GM18861 (cell line): ENCODE measurements at regions not wholly inside any gene's neighbourhood (a gene's known extent, or its start where the extent isn't known, plus 50 kb on each side); places are given as distances from the start of the nearest gene placed in this dataset.

Experiments used
- ATAC-seq: cut with Tn5 transposase; IDR thresholded peaks from one replicate; pipeline ENCODE4 v1.9.1; 2021; ENCODE audit not compliant: unreplicated experiment

DNA sequence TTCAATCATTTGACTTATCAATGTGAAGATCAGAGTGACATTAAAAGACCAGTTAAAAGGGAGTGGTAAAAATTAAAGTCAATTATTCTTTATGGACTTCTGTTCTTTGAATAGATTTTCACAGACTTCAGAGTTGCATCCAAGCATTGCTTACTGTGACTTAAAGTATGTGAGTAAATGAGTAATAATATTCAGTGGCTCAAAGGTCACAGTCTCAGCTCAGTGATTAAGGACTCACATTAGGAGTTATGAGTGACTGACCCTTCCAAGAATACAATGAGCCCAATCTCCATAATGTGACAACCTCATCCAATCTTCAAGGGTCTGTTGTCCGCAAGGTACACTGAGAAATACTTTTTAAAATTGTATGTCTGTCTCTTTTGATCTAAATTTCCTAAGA lies 811.2 kb downstream of the BRINP1 start:
- ATAC-seq = no peak

DNA sequence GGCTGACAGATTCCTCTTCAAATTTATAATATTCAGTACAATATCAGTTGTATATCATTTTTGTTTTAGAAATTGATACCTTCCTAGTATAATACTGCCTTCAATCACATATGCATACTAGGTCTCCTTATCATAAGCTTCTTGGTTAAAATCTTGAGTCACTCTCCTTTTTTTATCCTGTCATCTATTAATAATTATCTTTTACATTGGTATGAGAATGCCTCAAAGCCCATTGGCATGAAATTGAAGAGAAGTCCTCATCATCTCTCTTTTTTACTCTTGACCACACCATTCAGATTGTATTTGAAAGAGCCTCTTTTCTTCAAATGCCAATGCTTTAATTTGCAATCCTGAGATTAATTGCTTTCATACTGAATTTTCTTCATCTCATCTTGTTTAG lies 810.3 kb downstream of the BRINP1 start:
- ATAC-seq = no peak

DNA sequence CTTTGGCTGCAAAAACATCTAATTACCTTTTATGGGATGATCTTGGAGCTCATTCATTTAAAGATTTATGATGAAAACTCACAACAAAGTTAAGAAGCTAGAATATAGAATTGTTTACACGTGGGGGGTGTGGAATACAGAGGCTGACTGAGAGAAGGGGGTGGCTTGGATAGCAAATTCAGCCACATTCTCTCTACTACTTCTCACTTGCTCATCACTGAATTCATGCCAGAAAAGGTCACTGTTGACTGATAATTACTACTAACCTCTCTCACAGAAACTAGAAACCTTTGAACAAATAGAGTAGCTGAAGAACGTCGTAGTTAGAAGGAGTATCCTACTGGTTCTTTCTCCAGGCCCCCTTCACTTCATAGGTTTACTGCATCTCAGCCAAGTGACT lies 808.2 kb downstream of the BRINP1 start:
- no peak for ATAC-seq

DNA sequence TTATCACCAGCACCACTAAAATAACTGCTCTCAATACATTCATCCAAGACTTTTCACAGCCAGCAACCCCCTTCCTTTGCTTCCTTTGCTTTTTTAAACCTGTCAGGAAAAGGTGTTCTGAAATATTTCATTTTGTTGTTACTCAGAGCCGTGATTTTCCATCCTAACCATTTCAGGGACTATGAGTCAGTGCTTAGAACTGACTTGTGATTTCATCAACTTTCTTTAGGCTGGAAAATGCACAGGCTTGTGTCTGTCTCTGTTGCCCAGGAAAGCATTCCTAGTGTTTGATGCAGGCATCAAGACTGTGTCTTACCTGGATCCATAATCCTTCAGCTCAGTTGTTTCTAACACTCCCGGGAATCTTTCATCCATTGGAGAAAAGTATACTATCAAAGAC lies 805.6 kb downstream of the BRINP1 start:
- ATAC-seq = no peak

DNA sequence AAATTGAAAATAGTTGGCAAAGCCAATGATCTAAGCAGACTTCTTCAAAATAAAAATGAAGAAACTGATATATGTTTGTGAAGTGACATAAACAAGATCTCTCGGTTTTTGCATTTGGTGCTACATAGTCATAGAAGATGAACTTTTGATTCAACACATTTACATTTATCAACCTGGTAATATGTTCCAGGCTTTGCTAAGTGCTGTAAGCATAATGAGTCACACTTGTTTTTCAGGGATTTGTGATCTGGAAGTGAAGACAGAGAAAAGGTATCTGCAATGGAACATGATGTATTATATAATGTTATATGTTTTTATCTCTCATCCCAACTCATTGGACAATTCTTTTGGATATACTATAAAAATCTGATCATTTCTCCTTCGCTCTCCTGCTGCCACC lies 801.4 kb downstream of the BRINP1 start:
- ATAC-seq = no peak

DNA sequence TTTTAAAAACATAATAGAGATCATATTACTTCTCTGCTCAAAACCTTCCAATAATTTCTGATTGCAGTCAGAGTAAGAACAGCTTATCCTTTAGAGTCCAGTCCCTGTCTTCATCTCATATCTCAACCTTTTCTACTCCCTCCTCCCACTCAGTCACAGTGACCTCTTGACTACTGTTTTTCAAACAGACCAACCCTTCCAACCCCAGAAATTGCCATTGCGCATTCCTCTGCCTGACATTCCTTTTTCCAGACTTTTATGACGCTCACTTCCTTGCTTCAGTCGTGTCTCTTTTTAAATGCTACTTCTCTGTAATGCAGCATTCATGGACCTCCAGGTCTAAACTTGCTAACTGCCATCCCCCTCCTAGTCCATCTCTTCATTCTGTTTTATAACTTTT lies 800.5 kb downstream of the BRINP1 start:
- ATAC-seq = no peak

DNA sequence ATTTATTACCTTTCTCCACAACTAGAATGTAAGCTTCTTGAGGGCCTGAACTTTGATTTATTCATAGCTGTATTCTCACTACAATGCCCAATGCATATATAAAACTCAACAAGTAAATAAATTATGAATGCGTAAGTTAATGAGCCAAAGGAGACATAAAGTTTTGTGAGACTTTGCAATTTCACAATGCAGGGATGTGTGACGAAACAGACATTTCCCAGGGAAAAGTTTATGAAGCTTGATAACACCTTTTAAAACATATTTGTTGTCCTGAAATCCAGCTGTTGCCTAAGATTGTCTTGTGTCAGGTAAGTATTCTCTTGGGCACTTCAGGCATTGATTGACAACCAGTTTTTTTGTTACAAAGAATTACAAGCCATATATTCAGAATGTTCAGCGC lies 800.1 kb downstream of the BRINP1 start:
- no peak for ATAC-seq

DNA sequence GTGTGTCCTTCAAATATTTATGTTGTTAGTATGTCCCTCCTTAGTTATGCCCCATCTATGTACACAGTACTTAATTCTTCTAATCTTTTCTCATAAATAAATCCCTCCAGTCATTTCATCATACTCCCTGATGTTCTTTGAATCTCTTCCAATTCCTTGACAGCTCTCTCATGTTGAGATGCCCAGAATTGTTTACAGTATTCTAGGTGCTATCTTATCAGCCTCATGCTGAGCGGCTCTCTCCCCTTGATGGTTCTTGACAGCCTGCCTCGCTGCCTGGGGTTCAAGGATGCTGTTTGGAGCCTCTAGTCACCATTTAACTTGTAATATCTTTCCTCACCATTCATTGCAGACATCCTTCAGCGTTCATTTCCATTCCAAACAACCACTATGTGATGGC lies 799.2 kb downstream of the BRINP1 start:
- no peak for ATAC-seq

DNA sequence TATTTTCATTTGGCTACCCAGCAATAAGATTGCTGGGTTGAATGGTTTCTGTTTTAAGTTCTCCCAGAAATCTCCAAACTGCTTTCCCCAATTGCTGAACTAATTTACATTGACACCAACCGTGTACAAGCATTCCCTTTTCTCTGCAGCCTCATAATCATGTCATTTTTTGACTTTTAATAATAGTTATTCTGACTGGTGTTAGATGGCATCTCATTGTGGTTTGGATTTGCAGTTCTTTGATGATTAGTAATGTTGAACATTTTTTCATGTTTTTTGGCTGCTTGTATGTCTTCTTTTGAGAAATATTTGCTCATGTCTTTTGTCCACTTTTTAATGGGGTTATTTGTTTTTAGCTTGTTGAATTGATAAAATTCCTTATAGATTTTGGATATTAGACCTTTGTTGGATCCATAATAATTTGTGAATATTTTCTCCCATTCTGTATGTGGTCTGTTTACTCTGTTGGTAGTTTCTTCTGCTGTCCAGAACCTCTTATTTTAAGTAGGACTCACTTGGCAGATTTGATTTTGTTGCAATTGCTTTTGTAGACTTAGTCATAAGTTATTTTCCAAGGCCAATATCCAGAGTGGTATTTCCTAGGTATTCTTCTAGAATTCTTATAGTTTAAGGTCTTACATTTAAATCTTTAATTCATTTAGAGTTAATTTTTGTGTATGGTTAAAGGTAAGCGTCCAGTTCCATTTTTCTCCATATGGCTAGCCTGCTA lies 793.7 kb downstream of the BRINP1 start:
- ATAC-seq = no peak

DNA sequence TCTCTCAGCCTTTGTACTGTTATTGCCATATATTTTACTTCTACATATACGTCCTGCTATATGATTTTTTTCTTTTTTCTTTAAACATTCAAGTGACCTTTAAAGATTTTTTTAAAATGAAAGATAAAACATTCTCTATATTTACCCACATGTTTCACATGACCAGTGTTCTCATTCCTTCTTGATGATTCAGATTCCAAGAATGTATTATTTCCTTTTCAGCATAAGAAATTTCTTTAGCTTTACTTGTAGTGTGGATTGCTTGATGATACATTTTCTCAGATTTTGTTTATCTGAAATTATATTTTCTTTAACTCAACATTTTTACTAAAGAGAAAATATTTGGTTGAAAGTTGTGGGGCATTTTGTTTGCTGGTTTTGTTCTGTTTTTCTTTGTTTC lies 792.1 kb downstream of the BRINP1 start:
- ATAC-seq = no peak

DNA sequence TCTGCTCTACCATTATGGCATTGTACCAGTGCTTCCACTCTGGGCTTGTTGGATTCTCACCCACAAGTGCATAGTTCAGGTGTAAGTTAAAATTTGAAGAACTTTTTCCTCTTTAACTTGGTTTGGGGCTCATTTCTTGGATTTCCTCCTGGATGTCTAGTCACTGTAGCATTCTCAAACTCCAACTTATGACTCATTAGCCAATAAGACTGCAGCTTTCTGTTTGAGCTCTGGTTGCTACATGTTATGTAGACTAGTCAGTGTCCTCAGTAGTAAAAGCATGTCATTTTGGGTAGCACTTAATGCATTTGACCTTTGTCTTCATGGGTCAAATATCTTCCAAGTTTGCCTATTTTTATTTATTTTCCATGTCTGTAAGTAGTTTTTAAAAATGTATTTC lies 790.8 kb downstream of the BRINP1 start:
- no peak for ATAC-seq

DNA sequence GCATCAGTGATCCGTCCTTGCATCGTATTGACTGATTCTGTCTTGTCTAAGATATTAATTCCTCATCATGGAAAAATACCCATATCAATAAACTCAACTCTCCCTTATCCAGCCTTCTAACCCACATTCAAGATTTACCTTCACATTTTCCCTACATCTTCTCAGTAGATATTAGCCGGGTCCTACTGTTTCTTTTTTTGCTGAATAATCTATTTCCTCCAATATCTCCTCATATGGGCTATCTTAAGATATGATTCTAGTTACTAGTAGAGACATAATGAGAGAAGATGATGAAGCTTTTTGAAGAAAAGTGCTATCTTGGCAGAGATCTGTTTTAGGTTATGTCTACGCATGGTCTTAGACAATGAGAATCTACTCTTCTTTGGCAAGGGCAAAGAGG lies 785.8 kb downstream of the BRINP1 start:
- ATAC-seq = no peak

DNA sequence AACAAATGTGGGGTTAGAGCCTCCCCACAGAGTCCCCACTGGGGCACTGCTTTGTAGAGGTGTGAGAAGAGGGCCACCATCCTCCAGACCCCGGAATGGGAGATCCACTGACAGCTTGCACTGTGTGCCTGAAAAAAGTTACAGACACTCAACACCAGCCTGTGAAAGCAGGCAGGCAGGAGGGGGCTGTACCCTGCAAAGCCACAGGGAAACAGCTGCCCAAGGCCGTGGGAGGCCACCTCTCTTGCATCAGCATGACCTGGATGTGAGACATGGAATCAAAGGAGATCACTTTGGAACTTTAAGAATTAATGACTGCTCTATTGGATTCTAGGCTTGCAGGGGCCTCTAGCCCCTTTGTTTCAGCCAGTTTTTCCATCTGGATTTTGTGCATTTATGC lies 782.3 kb downstream of the BRINP1 start:
- ATAC-seq = no peak

DNA sequence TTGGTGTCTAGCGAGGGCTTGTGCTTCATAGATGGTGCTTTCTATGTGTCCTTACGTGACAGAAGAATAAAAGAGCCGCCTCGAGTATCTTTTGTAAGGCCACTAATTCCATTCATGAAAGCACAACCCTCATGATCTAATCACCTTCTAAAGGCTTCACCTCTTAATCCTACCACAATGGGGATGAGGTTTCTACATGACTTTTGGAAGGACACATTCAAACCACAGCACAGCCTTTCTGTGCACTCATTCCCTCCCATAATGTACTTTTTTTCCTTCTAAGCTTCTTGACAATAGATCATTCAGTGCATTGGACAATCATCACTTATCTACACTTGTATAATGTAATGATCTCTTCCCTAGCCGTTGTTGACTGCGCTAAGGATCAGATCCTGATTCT lies 774.8 kb downstream of the BRINP1 start:
- no peak for ATAC-seq

DNA sequence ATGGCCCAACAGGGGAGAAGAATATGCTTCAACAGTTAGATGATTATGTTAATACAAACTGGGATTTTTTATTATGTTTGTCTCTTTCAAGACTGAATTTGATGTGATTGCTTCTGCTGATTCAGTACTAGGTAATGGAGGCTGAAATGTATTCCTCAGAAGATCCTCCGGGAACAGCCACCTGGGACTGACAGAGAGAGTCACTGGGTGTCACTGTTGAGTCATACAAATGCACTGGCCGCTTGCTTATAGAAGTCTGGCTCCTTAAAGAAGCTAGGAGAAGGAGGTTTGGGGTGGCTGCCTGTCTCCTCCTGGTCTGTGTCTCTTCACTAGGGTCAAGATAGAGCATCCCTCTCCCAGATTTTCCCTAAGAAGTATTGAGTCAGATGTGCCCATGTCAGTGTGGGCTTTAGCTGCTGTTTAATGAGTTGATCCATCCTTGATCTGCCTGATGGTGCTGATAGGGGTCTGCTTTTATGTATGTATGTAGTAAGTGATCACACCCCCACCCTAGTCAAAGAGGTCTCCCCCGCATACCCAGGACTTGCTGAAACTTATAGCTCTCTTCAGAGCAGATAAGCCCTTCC lies 773.4 kb downstream of the BRINP1 start:
- ATAC-seq = no peak

DNA sequence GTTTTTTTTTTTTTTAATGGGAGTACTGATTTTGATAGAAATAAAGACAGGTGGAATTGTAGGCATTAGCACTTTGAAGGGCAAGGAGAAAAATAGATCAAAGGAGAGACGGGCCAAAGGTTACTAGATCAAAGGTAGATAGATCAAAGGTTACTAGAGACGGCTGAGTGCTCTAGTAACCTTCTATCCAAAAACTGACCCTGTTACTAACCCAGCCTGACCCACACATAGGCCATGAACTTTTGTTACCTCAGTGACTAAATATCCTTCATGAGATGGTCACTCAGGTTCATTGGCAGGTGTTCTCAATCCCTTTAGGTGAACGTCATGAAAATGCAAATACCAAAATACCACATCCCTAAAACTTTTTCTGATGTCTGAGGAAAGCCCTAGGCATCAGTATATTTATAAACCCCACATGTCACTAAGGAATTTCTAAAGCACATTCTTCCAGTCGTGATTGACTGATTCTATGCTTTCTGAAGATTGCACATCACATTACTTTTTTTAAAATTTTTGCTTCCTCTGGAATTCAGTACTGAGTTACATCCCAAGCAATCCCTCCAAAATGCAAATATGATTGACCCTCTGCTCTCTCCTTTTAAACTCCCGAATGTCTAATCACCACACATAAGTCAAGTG lies 772.7 kb downstream of the BRINP1 start:
- no peak for ATAC-seq

DNA sequence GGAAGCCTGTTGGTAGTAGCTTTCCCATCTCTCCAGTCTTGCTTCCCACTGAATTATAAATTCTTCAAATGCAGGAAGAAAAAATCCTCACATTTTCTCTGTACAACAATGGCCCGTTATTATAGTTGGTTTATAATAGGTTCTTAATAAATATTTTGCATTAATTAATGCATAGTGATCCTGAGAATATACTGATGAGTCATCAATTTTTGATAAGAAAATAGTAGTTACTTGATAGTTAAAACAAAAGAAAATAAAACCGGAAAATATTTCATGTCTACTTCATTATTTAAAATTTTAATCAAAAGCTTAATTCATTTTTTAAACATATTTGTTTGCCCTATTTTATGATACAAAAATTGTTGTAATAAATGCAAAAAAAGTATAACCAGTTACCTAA lies 762.6 kb downstream of the BRINP1 start:
- no peak for ATAC-seq

DNA sequence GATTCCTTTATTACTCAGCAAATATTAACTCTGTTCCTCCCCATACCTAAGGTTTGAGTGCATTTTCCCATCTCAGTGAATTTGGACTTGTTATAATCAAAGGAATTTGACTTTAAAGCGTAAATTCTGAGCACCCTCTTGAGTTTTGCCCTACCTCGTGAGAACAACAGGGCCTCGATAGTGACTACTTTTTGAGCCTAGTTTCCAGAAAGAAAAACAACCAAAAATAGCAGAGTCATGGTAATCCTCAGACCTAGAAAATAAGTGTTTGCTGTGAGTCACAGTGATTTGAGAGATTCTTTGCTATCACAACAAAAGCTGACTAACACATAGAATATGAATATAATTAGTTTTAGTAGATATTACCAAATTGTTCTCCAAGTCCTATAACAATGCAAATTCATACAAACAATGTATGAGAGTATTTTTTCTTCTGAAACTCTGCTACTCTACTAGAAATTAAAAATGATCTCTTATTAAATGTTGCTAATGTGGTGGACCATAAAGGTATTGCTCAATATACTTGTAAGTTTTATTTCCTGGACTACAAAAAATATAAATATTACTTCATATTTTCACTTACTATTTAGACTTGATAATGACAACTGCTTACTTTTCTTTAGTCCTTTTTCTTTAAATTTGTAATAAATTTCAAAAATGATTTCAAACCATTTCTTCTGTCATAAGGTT lies 759.7 kb downstream of the BRINP1 start:
- no peak for ATAC-seq

DNA sequence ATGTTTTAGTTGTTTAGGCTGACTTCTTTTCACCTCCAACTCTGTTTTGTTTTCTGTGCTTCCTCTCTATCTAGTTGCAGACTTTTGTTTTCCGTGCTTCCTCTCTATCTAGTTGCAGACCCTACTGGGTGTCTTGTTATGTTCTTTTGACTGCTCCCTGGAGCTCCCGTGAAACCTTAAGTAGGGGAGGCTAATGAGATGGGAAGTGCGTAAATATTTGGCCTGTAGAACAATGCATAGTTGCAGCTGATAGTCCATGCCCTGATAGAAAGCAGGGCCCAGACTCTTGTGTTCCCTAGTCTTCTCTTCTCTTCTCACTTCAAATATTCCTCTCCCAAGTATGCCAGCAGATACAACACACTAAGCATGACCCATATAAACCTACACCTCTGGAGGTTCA lies 757.0 kb downstream of the BRINP1 start:
- ATAC-seq = no peak

DNA sequence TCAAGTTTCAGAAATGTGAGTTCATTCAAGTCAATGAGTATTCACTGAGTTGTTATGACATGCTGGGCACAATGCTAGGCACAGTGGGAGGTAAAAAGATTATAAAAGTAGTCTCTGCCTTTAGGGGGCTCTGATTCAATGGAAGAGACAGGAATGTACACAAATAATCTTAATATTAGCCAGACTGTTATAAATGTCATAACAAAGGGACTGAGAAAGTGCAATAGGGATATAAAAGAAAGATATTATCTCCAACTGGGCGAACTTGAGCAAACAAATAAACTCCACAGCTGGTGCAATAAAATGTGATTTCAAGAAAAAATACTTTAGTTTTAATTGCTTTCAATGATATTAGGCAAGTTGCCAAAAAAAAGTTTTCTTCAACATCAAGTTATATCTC lies 755.2 kb downstream of the BRINP1 start:
- ATAC-seq = no peak

DNA sequence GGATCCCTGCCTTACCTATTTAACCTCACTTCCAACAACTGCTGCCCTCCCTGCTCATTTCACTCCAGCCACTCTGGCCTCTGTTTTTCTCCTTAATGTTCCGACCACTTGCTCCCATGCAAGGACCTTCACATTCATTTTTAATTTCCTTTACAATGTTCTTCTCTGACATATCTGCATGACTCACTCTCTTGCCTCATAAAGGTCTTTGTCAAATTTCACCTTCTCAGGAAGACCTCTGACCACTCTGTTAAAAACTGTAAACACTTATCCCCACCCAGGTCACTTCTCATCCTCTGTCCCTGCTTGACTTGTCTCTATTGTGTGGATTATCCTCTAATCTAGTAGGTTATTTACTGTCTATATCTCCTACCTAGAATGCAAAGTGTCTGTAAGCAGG lies 751.2 kb downstream of the BRINP1 start:
- no peak for ATAC-seq

DNA sequence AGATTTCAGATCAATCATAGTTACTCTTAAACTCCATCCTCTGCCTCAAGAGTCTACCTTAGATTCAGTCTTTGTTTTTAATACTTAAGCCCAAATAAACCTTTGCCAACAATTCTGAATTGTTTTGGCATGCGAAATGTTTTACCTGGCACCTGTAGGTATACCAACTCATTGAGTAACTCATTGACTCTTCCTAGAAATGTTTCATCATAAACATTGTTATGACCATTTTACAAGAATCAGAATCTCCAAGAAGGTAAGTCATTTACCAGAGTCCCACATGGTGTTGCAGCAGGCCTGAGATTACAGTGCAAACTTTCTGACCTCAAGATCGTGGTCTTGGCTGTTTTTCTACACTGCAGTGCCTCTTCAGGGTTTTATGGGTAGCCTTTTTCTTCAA lies 750.4 kb downstream of the BRINP1 start:
- no peak for ATAC-seq
